GM10248 (cell line): ENCODE measurements at regions not wholly inside any gene's neighbourhood (a gene's known extent, or its start where the extent isn't known, plus 50 kb on each side); places are given as distances from the start of the nearest gene placed in this dataset.
A peak's percentile ranks its signal among the peaks of the same experiment; 100 is the strongest.

Experiments
- CTCF ChIA-PET: fragments of 300-600 bp; sonication (Branson Sonifier 250); formaldehyde crosslinking; extraction: SDS; loops from one replicate; lab custom pipeline; 2021; ENCODE audit warnings: antibody characterized with exemption; lab: Yijun Ruan, JAX
- POLR2A ChIA-PET: fragments of 350-650 bp; sonication (Branson Sonifier 250); formaldehyde crosslinking; extraction: SDS; loops from one replicate; lab custom pipeline; 2020; ENCODE audit warnings: antibody characterized with exemption; lab: Yijun Ruan, JAX
- DNase-seq: peaks from one replicate; pipeline ENCODE4 v3.0.0; 2012; ENCODE audit errors: extremely low spot score
- CTCF ChIP-seq: IDR thresholded peaks from 2 replicates; pipeline ENCODE4 v1.5.1; 2012; ENCODE audit warnings: mild to moderate bottlenecking, low read depth; ENCODE audit errors: extremely low read depth, missing control alignments, control extremely low read depth

GRCh38 chr12:130016194-130016593 is 112.4 kb upstream of the TMEM132D start:
- ChIA-PET CTCF (interaction anchor here (0.7 to 3.7 kb wide), 3 partner anchors 10 to 1757 kb away, joined by 3 to 19 read pairs (median 6); no protein-coding TSS in a partner anchor), POLR2A (no interaction called here)
- no peak for TF ChIP-seq CTCF
- DNase-seq, result no peak

- no peak for TF ChIP-seq CTCF
- ChIA-PET CTCF (interaction anchor here (1.4 to 3.7 kb wide), 3 partner anchors 10 to 1758 kb away, joined by 6 to 19 read pairs (median 9); no protein-coding TSS in a partner anchor), POLR2A (no interaction called here)
- no peak for DNase-seq
These were observed 113.2 kb upstream of the TMEM132D start for GRCh38 chr12:130016986-130017385.

- TF ChIP-seq CTCF, result no peak
- no peak for DNase-seq
- ChIA-PET POLR2A (no interaction called here), CTCF (interaction anchor here (0.9 to 3.7 kb wide), 3 partner anchors 9 to 14 kb away, joined by 3 to 19 read pairs (median 9); no protein-coding TSS in a partner anchor)
These were observed 114.0 kb upstream of the TMEM132D start for GRCh38 chr12:130017591-130018449.

GRCh38 chr12:130018614-130019013 is 114.8 kb upstream of the TMEM132D start:
- CTCF ChIA-PET, result interaction anchor here (0.9 to 3.7 kb wide), 4 partner anchors 8 to 36 kb away, joined by 3 to 19 read pairs (median 6); no protein-coding TSS in a partner anchor
- POLR2A ChIA-PET, result no interaction called here
- no peak for TF ChIP-seq CTCF

GRCh38 chr12:130026608-130027176 is 122.9 kb upstream of the TMEM132D start:
- ChIA-PET CTCF (interaction anchor here (0.9 to 3.4 kb wide), 9 partner anchors 10 to 793 kb away, joined by 3 to 19 read pairs (median 4); no protein-coding TSS in a partner anchor), POLR2A (no interaction called here)
- DNase-seq, result no peak

More at GRCh38 chr12:130018614-130019013, 114.8 kb upstream of the TMEM132D start:
- no peak for DNase-seq

More at GRCh38 chr12:130026608-130027176, 122.9 kb upstream of the TMEM132D start:
- peak; percentile 69 for TF ChIP-seq CTCF
